CD4-positive, alpha-beta T cell treated with Interleukin-15 for 1 hour (primary cell): ENCODE measurements at regions not wholly inside any gene's neighbourhood (a gene's known extent, or its start where the extent isn't known, plus 50 kb on each side); places are given as distances from the start of the nearest gene placed in this dataset.

Experiments used
- DNase-seq: peaks from one replicate; pipeline ENCODE4 v3.0.0-alpha.2; 2020

DNA sequence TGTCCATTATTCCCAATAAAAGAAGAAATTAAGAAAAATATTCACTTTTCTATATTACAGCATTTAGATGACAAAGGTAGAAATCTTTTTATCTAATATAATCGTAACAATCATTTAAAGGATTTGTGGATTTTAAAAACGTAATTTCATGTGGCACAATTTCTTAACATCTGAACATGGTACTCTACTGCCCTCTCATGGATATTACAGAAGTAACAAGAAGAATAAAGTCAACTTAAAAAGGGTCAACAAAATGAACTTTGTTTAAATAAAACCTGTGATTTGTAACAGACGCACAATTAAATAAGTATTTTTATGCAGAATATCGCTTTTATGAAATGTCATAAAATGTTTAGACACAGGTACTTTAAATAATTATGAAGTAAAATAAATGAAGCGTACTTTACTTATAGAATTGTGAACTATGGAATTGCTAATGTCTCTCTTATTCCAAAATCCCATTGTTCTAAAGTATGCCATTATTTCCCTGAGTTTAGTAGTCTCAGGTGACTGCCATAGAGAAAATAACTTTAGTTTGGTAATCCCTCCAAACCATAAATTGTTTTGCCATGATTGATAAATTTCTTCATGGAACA lies 366.8 kb upstream of the ZNF385D start:
- no peak for DNase-seq

DNA sequence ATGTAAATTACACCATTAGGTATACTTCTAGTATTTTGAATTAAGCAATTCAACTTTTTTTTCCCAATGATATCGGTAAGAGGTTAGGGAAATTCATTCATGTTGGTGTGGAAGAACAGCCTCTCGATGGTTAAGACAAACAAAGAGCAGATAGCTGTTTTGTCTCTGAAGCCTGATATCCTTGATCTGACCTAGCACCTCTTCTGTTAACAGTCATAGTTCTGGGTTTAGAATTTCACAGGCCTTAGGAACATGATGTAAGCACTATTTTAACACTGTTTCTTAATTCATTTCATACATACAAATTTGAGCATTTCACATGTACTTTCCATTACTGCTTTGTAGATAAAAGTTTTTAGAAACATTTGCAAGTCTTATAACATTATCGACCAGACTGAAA lies 367.5 kb upstream of the ZNF385D start:
- DNase-seq: no peak

DNA sequence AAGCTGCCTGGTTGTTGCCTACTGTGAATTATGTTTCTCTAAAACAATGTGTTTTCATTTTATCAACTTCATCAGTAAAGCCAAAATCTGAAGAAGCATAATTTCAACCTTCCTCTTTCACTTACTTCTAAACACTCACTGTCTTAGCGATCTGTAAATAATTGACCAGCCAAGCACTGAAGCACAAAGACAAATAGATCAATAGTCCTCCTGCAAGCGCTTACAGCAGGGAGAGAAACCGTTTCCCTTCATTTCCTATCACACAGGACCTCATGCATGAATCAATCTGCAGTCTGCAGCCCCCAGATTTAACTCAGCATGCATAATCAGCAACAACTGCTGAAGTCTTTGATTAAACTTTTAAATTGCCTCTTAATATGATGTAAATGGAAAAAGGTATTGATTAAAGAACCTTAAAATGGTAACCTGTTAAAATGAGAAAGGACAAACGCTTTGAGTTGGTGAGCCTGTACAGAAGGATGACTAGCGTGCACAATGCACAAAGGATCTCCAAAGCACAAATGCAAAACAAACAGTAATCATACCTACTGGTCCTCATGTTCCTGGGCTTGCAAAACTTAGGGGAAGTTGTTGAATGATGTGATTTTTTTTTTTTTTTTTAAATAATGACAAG lies 370.2 kb upstream of the ZNF385D start:
- DNase-seq: no peak

DNA sequence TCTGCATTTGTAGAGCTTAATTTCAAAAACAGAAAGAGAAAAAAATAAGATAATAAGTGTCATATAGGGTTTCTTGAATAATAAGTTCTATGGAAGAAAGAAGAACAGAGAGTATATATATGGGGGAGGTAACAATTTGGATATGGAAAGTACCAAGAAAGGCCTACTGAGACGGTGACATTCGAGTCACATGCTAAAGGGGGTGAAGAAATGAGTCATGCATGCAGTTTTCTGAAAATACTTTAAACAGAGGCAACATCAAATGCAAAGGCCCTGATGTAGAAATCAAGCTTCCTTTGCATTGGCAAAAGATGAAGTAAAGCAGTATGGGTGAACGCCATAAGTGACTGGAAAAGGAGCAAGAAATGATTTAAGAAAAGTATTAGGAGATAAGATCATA lies 371.6 kb upstream of the ZNF385D start:
- DNase-seq: no peak

DNA sequence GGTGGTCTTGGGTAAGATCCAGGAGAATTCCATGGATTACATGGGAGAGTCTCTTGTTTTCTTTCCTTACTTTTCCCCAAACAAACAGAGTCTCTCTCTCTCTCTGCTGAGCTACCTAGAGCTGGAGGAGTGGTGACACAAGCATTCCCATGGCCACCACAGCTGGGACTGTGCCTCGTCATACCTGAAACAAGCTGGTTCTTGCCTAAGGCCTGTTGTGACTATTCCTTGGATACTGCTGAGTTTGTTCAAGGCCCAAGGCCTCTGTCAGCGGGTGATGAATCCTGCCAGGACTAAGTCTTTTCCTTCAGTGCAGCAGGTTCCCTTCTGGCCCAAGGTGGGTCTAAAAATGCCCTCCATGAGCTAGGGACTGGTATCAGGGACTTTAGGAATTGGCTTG lies 378.1 kb upstream of the ZNF385D start:
- DNase-seq: no peak

DNA sequence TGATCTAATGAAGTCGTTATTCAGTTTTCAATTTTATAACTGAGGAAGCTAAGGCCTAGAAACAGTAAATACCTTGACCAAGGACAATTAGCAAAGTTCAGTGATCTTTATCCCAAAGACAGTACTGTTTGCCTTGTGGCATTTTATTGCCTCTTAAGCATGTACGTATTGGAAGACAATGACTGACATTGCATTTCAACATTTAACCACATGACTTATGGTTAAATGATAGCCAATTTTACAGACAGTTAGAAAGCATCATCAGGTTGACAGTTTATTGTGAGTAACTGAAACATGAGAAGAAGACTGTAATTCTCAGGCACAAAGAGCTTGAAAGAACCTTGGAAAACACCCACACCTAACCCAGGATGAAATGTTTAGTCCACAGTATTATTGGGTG lies 390.8 kb upstream of the ZNF385D start:
- no peak for DNase-seq

DNA sequence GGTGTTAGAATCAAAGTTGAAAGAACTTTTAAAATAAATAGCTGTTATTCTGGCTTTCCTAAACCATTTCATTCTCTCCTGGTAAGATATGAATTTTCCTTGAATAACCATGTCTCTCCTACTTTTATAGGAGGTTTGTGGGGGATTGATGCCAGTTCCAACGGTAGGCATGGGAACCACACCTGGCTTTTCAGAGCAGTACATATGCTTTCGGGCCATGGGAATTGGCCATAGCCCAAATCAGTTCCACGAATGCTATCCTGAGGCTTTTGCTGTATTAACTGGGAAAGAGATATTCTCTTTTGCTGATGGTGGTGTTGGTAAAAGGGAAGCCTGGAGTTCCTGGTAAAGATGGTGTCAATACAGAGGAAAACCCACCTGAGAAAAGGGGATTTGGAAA lies 396.2 kb upstream of the ZNF385D start:
- DNase-seq: no peak

DNA sequence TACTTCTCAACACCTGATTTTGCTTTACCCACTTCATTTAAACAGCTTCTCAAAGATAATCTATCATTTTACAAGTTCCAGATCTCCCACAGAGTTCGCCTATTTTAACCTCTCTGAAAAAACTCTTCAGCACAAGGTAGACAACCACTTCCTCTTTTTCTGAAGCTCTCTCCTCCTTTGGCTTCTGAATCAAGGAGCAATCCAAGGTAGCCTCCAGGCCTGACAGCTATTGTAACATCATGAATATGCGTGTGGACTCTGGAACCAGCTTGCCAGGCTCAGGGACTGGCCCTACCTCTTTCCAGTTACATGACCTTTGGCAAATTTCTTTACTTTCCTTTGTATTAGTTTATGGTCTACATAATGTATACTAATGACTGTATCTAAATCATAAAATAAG lies 405.9 kb upstream of the ZNF385D start:
- no peak for DNase-seq

DNA sequence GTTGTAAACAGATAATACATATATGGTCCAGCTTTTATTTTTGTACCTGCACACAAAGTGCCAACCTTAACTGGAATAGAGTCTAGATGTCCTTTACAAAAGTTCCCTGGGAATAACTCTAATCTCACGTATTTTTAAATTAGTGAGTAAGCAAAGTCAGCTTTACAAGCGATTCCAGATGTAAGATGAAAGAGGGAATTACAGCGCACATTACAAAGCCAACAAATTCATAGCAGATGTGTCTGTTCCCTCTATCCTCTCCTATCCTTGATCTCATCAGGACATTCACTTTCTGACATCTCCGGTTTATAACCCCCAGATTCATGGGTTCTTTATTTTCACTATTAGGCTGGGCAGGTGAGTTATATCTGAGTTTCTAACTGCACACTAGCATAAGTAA lies 406.8 kb upstream of the ZNF385D start:
- DNase-seq: no peak

DNA sequence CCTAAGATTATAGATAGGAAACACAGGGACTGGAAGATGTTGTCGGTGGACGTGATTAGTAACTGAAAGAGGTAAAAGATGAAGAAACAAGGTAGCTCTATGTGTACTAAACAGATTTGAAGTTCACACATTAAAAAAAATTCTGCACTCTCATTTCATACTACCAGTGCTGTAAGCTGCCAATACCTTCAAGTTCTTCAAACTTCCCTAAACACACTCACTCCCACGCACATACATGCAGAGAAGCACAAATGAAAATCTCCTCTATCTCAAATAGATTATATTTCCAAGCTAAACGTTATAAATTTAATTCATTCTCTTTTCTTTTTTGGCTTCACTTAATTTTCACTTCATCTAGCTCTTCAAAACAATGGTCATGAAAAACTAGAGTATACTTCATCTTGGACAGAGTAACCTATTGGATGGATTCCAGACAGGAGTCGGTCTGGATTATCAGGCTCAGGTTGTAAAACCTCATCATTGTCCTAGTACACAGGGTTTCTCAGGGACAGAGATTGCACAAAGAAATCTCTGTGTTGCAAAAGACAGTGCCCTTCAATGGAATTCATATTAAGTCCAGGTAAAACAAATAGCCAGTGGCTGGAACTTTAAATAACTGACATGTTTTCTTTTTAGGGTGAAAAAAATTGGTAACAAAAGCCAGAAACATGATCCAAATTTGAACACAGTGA lies 408.1 kb upstream of the ZNF385D start:
- no peak for DNase-seq

DNA sequence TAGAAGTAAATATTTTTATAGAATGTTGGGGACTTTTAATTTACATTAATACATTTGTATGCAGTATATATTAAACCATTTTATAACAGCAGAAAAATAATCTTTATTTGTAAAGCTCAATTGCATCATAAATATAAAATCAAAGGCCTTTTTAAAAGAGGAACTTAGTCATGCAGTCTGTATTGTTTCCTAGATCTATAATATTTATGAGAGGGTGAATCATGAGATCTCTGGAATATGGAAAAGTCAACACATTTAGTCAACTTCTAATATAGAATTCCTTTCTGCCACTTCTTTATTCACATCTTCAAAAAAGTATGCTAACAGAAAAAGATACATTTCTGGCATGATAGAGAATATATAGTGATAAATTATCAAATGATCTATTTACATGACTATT lies 410.3 kb upstream of the ZNF385D start:
- DNase-seq: no peak

DNA sequence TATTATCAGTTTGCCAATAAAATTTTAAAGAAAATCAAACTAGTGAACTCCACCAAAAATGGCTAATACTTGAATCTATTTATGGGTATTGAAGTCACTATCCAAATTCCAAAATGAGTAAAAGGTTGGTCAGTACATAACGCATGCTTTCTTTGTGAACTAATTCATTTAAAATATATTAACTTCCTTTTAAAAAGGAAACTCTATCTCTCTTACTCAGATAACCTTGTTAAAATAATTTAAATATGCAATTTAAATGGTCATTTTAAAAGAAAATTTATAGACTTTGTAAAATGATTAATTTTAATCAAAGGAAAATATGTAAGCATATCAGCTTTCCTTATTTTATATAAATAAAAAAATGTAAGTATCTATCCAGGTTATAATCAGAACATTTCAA lies 419.4 kb upstream of the ZNF385D start:
- DNase-seq: no peak

DNA sequence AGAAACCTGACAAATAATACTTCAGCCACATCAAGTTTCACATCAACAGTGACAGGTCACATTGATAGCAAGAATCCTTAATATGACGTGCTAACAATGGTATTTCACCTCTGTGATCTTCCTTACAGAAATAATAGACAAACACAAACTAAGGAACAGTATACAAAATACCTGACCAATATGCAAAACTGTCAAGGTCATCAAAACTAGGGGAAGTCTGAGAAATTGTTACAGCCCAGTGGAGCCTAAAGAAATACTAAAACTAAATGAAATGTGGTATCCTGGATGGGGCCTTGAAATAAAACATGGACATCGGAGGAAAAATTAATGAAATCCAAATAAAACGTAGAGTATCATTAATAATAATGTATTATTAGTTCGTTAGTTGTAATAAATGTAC lies 422.0 kb upstream of the ZNF385D start:
- no peak for DNase-seq

DNA sequence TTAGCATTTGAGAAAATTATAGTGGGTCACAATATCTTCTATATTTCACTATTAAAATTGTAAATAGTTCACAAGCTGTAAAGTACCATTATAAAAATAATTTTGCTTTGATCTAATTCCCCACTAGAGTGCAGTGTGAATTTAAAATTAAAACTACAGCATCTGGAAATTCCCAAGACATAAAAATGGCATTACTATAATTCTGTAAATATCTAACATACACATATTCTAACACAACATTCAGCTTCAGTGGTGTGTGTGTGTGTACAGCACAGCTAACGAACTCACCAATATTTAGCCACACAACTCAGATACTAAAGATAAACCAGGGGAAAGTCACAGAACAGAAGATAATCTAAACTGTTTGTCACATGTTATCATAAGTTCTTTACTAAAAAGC lies 424.9 kb upstream of the ZNF385D start:
- no peak for DNase-seq

DNA sequence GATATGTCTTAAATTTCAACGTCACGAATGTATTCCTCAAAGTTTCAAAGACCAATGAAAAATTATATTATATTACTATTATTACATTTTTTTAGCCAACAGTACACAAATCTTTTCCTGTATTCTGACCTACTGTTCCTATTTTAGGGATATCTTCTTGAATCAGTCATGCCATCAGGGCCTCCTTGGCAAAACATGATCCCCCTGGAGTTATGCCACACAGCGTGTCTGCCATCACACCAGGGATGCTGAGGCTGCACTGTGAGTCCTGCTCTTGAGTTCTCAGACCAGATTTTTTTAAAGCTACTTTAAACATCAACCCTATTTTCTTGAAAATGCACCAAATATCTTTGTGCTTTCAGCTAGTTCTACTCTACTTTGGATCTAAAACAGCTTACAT lies 425.9 kb upstream of the ZNF385D start:
- DNase-seq: no peak

DNA sequence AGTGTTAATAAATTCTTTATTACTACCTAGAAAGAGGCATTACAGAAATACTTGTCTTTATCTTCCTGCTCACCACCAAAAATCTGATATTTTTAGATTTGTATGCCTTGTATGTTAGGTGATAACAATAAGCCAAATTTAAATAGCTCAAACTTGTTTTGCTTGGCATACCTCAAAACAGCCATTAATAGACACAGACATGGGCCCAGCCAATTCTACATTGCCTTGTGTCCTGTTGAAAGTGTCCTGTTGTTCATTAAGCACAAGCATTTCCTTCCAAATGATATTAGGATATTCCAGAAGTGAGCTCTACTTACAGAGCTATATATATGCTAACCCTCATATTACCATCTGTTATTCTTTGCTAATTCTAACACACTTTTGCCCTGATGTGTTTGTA lies 438.6 kb upstream of the ZNF385D start:
- no peak for DNase-seq

DNA sequence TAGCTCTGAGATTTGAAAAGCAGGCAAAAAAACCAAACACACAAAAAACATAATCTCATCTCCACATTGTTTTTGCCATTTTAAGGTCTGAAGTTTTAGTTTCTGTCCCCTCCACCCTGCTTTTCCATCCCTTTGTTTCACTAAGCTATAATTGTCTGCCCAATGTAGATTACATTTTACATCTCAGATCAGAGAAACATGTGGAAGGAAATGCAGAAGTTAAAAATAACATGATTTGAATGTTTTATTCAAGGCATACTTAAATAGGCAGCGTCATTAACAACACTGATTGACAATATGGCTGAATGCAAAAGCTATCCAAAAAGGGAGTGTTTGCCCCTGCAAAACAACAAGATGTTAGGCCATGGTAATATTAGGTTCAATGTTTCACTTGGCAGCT lies 448.1 kb upstream of the ZNF385D start:
- DNase-seq: no peak

DNA sequence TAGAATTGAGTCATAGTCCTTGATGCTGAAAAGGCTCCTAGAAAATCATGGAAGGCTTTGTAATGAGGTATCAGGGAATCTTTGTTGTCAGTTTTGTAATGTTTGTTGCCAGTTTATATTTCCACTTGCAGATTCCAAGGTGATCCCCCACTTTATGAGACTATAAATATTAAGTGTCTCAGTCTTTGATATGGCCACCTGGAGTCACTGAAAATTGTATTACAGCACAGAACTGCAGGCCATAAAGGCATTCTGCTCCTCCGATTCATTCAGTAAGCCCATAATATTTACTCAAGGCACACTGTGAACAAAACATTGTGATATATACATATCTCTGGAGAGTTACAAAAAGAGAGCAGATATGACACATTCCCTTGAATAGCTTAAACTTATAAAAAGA lies 457.8 kb upstream of the ZNF385D start:
- no peak for DNase-seq

DNA sequence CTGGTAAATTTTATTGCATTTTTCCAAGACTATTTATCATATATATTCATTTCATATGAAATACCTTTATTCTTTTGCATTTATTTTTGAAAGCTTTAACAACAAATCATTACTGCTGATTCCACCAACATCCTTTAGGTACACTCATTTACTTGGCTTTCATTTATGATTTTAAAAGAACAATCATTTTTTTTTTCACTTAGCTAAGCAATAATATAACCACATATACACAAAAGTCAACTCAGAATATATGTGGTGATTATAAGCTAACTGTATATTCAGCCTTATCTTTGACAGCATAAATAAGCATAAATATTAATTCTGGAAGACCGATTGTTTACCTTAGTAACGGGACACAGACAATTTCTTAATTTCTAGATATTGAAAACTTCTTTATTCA lies 458.6 kb upstream of the ZNF385D start:
- DNase-seq: no peak

DNA sequence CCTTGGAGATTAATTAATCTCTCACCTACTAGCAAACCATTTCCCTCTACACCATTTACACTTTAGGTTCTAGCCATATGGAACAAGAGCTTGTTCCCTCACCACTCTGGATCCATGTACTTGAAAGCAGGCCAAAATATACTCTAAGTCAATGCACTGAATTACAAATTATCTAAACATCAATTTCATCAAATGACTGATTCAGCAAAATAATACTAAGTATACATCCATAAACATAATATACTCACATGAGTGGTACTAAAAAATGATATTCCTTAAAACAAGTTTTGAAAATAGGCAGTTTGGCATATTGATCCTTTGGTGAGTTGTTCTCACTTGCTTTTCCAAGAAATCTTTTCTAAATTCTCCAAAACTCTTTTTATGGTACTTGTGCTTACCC lies 459.7 kb upstream of the ZNF385D start:
- DNase-seq: no peak

DNA sequence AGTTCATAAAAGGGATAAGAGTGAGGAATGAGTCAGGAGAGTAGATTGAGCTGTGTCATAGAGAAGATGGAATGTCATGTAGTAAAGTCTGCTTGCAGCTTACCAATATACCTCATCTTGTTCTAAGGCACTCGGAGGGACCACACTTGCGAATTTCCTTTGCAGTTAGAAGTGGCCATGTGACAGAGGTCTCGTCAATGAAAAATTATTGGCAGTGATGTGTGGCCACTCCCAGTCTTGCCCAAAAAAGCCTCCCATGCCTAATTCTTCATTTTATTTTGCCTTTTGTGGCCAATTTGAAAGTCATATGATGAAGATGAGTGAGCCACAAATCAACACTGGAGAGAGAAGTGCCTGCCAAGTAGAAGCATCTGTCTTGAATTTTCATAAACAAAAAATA lies 465.6 kb upstream of the ZNF385D start:
- no peak for DNase-seq

DNA sequence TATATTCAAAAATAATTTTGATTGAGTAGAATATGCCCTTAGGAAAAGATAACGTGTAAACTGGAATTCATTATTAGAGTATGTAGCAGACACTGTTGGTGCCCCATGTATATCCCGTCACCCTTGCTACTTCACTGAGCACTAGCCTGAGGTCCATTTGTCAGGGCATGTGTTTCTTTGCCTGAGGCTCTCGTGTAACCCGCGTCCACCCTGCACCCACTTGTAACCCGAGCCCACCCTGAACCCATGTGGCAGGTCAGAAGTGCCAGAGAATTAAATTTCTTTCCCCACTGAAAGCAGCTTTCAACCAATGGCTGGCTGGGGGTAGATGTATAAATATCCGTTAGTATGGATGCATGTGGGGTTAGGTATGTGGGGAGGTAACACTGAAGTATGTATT lies 474.2 kb upstream of the ZNF385D start:
- no peak for DNase-seq

DNA sequence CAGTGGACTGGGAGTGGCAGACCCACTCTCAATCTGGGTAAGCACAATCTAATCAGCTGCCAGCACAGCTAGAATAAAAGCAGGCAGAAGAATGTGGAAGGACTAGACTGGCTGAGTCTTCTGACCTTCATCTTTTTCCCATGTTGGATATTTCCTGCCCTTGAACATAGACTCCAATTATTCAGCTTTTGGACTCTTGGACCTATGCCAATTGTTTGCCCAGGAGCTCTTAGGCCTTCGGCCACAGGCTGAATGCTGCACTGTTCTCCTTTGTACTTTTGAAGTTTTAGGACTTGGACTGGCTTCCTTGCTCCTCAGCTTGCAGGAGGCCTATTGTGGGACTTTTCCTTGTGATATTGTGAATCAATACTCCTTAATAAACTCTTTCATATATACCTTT lies 477.7 kb upstream of the ZNF385D start:
- no peak for DNase-seq

DNA sequence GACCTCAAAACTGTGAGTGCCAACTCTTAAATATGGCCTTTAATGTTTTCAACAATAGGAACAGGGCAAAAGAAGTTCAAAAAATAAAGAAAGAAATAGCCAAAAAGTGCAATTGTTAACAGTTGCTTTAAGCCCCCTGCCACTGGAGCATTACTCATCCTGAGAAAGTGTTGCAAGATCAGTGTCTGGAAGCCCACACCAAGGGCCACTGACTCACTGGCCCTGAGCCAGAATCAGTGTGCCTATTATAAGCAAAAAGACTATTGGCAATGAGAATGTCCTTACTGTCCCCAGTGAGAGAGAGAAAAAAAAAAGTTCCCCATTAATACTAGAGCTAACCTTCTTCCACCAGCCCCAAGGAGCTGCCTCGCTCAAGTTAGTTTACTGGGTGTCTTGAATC lies 480.1 kb upstream of the ZNF385D start:
- DNase-seq: no peak
